Testis (tissue), 2 donors: ENCODE measurements at regions not wholly inside any gene's neighbourhood (a gene's known extent, or its start where the extent isn't known, plus 50 kb on each side); places are given as distances from the start of the nearest gene placed in this dataset.

Experiments
- DNase-seq: peaks from one replicate; pipeline ENCODE4 v3.0.0-alpha.2; 2019
- H3K27ac ChIP-seq, 2 donors: fragments of 200-600 bp; sonication (generic); one replicate each; pipeline ENCODE4 v1.5.1; 2019
- H3K27me3 ChIP-seq: fragments of 200-600 bp; sonication (generic); one replicate; pipeline ENCODE4 v1.5.1; 2019
- H3K36me3 ChIP-seq: fragments of 200-600 bp; sonication (generic); one replicate; pipeline ENCODE4 v1.5.1; 2017; ENCODE audit warnings: low read depth; ENCODE audit errors: missing control alignments
- H3K4me1 ChIP-seq: fragments of 200-600 bp; sonication (generic); one replicate; pipeline ENCODE4 v1.5.1; 2019
- H3K4me3 ChIP-seq, 2 donors: fragments of 200-600 bp; sonication (generic); one replicate each; pipeline ENCODE4 v1.5.1; 2017 to 2019
- H3K9me3 ChIP-seq: fragments of 200-600 bp; sonication (generic); one replicate; pipeline ENCODE4 v1.5.1; 2017
- POLR2A ChIP-seq: fragments of 450-650 bp; IDR thresholded peaks from one replicate; pipeline ENCODE4 v1.6.1; 2017; ENCODE audit warnings: antibody characterized with exemption, mild to moderate bottlenecking, moderate library complexity
- WGBS, 2 donors: methylation state at CpG; one replicate each; pipeline ENCODE4 v1.1.5; 2018; 5-methylcytosine and 5-hydroxymethylcytosine counted together
- intact Hi-C: fragments of 100-400 bp; cut with DNase I; formaldehyde crosslinking; loops from one replicate; pipeline ENCODE4 v1.15.1; 2023; ENCODE audit warnings: low total_unique reads
- TF ChIP-seq, protein P1 (sequence below), 3 experiments: fragments of 450-650 bp in 2 of 3; fragments of 200-600 bp in 1 of 3; sonication (generic) in 1 of 3; IDR thresholded peaks; one replicate each; pipeline ENCODE4 v1.5.1; 2016 to 2019; ENCODE audit warnings: antibody characterized with exemption in 3 of 3, mild to moderate bottlenecking in 2 of 3, moderate library complexity in 1 of 3

GRCh38 chr2:183292028-183292427, 167.8 kb downstream of the NUP35 start:
- no peak overlapping the region for H3K4me3 ChIP-seq
- no peaks in the 10 kb centered on the region for H3K27me3 ChIP-seq
- DNase-seq: peak; percentile 68
- TF ChIP-seq, protein P1, sequence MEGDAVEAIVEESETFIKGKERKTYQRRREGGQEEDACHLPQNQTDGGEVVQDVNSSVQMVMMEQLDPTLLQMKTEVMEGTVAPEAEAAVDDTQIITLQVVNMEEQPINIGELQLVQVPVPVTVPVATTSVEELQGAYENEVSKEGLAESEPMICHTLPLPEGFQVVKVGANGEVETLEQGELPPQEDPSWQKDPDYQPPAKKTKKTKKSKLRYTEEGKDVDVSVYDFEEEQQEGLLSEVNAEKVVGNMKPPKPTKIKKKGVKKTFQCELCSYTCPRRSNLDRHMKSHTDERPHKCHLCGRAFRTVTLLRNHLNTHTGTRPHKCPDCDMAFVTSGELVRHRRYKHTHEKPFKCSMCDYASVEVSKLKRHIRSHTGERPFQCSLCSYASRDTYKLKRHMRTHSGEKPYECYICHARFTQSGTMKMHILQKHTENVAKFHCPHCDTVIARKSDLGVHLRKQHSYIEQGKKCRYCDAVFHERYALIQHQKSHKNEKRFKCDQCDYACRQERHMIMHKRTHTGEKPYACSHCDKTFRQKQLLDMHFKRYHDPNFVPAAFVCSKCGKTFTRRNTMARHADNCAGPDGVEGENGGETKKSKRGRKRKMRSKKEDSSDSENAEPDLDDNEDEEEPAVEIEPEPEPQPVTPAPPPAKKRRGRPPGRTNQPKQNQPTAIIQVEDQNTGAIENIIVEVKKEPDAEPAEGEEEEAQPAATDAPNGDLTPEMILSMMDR (IDR thresholded peaks at IDR 0.05): no peak
- no peak for TF ChIP-seq POLR2A
- no peaks in the 10 kb centered on the region for H3K4me1 ChIP-seq
- intact Hi-C loops: no loop called here
- no peak overlapping the region for H3K27ac ChIP-seq
- H3K9me3 ChIP-seq: no peaks in the 10 kb centered on the region
- no peaks in the 10 kb centered on the region for H3K36me3 ChIP-seq

DNA sequence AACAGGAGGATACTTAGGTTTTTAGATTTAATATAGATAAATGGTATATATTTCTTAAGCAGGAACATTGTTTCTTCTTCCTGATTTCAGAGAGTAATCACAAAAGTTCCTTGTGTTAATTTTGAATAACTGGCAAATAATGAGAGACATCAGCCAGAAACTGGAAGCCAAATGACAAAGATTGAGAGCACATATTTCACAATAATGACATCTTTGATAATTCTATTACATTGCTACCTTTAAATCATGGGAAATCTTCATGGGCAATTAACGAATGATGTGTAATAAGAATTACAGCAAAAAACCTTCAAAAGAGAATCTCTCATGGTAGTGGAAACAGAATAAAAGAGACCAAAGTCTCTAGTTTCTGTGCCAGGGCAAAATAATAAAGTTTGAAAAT, 215.1 kb downstream of the NUP35 start:
- Histone ChIP-seq H3K4me3 (no peak overlapping the region), H3K27ac (no peak overlapping the region), H3K9me3 (no peaks in the 10 kb centered on the region), H3K4me1 (no peaks in the 10 kb centered on the region), H3K36me3 (no peaks in the 10 kb centered on the region), H3K27me3 (no peaks in the 10 kb centered on the region)
- WGBS, 2 donors: 84 to 91% methylated on average over 1 of the region's 1 CpG
- TF ChIP-seq, protein P1 (IDR thresholded peaks at IDR 0.05): no peak
- DNase-seq: no peak
- intact Hi-C loops: no loop called here

- 79 to 80% methylated on average over 1 of the region's 1 CpG for WGBS, 2 donors
- Histone ChIP-seq H3K27ac (no peak overlapping the region), H3K4me3 (no peak overlapping the region), H3K27me3 (no peaks in the 10 kb centered on the region), H3K36me3 (no peaks in the 10 kb centered on the region), H3K9me3 (no peaks in the 10 kb centered on the region), H3K4me1 (no peaks in the 10 kb centered on the region)
- DNase-seq: no peak
- intact Hi-C loops: no loop called here
- no peak for TF ChIP-seq POLR2A
- TF ChIP-seq, protein P1 (IDR thresholded peaks at IDR 0.05): no peak
Measured at GRCh38 chr2:183341057-183341456, 216.8 kb downstream of the NUP35 start.

DNA sequence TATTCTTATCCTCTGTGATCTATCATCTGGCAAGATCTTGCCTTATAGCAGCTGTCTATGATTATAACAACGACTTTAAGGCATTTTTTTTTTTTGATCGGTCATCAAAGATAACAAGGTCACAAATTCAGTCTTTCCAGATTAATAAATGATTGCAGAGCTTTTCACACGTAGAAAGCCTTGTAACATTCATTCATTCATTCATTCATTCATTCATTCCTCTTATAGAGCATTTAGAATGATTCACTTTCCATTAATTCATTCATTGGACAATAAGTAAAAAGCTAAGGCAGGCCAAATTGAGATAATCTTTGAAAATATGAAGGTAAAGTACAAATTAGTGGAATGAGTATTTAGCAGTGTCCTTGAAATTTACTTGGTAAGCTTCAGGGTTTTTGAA, 223.7 kb downstream of the NUP35 start:
- Histone ChIP-seq H3K27ac (no peak overlapping the region), H3K36me3 (no peaks in the 10 kb centered on the region), H3K27me3 (no peaks in the 10 kb centered on the region), H3K4me3 (no peak overlapping the region), H3K4me1 (no peaks in the 10 kb centered on the region), H3K9me3 (no peaks in the 10 kb centered on the region)
- DNase-seq: no peak
- 80 to 81% methylated on average over 3 of the region's 3 CpGs for whole genome bisulfite sequencing, 2 donors
- TF ChIP-seq, protein P1 (IDR thresholded peaks at IDR 0.05): no peak
- TF ChIP-seq POLR2A: no peak
- intact Hi-C loops: no loop called here

DNA sequence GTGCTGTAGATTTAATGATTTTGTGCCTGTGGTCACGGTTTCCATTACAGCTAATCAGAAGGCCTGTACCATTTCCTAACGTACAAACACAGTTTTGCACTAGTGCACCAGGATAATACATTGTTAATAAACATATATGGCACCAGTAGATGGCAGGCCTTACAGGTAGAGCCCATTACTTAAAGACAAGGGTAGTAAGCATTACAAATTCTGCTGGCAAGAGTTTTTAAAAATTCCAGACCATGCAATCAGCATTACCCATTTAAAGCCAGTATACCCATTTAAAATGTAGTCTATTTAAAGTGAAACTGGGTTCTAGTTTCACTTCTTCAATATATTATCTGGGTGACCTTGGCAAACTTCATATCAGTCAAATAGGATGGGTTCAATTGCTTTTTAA, 224.2 kb downstream of the NUP35 start:
- no peaks in the 10 kb centered on the region for H3K27me3 ChIP-seq
- intact Hi-C loops: no loop called here
- TF ChIP-seq, protein P1 (IDR thresholded peaks at IDR 0.05): no peak
- TF ChIP-seq POLR2A: no peak
- WGBS, 2 donors: 84 to 93% methylated on average over 2 of the region's 2 CpGs
- H3K4me1 ChIP-seq: no peaks in the 10 kb centered on the region
- DNase-seq: no peak
- no peaks in the 10 kb centered on the region for H3K36me3 ChIP-seq
- no peaks in the 10 kb centered on the region for H3K9me3 ChIP-seq
- H3K27ac ChIP-seq: no peak overlapping the region
- no peak overlapping the region for H3K4me3 ChIP-seq
